Activated gamma-delta T cell treated with Interleukin-2 at 50 U/mL for 16 hours (primary cell): ENCODE measurements at regions not wholly inside any gene's neighbourhood (a gene's known extent, or its start where the extent isn't known, plus 50 kb on each side); places are given as distances from the start of the nearest gene placed in this dataset.

Experiments
- DNase-seq: peaks from one replicate; pipeline ENCODE4 v3.0.0-alpha.2; 2020

DNA sequence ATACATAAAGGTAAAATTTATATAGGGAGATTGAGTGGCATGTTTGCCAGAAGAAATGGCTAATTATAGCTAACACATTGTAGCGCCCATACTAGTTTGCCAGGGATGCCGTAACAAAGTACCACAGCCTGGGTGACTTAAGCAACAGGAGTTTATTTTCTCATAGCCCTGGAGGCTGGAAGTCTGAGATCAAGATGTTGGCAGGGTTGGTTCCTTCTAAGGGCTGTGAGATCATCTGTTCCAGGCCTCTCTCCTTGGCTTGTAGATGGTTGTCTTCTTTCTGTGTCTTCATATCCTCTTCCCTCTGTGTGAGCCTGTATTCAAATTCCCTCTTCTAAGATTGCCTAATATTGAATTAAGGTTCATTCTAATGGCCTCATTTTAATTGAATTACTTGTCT is 417.5 kb upstream of the OPRM1 start:
- no peak for DNase-seq

DNA sequence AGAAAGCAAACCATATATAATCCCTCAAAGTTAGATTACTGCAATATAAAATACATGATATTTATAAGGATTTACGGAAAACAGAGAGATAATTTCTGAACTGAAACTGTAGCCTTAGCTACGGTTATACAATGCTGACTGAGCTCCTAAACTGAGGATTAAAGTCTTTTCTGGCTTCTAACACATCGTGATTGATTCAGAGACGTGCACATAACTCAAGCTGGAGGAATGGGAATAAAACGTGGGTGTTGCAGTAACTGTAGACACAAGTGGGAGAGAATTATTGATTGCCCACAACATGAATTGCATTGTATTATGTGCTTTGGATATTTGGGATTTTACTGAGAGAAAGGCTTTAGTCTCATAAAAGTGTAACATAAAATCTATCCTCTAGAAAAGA is 418.0 kb upstream of the OPRM1 start:
- DNase-seq, result no peak

DNA sequence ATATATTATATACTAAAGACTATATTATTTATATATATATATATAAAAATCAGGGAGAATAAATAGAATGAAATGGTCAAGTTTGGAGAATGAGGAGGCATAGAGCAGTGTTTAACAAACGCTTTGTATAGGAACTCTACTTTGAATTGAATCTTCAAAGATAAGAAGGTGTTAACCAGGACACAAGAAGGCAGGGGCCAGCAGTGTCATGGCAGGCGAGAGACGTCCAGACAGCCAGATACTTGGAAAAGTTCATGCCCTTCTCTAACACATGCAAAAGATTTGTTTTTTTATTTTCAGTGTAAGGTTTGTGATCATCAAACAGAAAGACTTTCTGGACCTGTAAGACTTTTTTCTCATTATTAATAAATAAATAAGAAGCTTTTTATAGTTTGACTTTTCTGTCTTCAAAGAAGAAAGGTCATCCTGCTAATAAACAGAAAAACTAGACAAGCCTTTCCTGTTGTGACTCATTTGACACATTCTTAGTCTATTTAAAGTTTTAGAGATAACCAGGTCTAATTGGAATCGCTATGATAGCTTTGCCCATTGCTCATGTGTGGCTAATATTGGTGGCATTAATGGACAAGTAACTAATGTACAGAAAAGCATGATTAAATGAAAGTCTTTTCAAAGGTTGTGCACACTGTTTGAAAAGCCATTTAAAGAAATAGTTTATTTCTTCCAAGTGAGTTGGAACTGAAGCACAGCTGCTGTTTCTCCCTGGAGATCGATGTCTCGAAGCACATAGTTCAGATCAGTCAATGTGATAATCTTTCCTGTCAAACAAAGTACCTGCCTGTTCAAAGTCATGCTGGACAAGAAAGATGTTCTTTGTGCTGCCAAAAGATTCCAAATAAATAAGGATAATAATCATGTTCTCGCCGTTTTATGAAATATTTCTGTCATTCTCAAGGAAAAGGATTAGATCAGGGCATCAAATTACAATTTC is 420.4 kb upstream of the OPRM1 start:
- no peak for DNase-seq

DNA sequence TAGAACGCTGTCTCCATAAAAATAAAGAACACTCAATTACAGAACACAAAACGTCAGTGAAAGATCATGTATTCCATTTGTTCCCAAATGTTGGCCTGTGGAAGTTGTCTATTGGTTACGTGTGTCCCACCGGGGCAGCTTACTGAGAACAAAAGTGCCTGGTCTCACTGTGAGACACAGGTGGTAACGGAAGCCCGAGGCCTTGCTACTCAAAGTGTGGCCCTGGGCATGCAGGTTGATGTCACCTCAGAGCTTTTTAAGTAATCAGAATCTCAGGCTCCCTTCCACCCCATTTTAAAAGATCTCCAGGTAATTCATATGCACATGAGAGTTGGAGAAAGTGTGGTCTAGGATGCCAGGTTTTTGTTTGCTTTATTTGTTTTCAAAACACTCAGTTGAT is 422.5 kb upstream of the OPRM1 start:
- DNase-seq, result no peak

DNA sequence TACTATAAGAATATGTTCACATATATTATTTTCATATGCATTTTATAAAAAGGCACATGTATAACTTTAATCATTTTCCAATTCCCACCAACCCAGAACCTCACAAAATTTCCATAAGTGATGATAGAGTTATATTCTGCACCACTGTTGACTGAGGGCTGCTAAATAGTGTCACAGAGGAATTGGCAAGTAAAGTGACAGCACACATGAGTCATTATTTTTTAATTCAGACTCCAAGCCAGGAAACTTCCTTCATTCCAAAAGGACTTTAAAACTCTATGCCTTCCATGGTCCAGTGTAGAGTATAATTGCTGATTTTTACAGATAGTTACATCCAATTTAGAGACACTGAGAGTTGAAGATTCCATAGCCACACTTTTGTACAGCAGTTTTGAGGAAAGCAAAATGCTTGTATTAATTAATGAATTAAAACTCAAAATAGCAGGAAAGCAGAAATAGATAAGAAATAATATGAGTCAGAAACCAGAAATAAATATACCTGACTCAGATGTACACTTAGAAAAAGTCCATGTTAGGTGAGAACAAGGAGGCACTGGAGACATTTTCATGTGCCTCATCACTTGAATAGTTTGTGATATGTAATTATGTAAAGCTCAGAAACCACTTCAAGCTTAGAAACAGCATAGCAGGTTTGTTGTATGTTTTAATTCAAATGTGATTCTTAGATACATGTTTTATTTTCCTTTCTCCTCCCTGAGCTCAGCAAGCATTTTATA is 425.2 kb upstream of the OPRM1 start:
- DNase-seq, result no peak

DNA sequence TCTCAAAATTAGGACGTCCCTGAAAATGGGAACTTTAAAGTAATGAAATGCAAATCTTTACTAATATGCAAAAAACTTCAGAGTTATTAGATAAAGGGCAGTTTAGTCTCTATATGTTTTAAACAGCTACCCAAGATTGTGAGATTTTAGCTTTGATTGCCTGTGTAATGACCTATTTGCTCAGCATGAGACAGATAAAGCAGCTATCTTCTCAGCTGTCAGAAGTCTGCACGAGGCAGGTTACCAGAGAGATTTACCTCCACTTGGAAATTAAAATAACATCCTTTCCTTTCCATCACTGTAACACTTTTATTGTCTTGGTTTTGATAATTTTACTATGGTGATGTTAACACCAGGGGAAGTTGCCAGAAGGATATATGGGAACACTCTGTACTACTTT is 436.6 kb upstream of the OPRM1 start:
- DNase-seq, result no peak

DNA sequence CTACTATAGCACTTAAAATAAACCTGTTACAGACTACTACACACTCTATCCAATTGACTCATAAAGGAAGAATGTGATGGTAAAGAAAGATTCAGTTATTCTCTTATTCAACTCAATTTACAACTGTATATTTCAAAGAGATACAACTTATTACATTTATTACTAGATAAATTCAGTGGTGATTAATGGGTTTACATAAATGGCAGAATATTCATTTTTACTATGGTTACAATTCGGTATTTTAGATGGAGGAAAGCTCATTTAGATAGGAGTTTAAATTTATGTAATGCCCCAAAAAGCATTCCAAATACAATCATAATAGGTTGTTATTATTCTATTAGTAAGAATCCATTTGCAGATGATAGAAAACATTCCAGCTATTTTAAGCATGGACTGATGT is 439.1 kb upstream of the OPRM1 start:
- DNase-seq, result no peak

DNA sequence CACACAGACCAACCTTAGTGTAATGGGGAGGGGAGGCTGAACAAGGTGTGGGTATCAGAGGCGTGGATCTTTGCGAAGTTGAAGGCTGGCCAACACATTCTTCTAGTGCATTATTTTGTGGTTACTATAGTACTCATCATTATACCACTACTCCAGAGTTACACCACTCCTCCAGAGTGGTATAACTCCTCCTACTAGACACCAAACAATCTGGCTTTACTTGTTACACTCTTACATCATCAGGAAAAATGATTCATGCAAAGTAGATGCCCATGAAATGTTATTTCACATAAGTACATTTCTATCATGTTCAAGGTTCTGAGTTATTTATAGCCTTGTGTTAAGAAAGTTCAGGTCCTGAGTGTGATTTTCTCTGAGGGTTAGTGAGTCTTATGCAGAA is 443.1 kb upstream of the OPRM1 start:
- DNase-seq, result no peak

DNA sequence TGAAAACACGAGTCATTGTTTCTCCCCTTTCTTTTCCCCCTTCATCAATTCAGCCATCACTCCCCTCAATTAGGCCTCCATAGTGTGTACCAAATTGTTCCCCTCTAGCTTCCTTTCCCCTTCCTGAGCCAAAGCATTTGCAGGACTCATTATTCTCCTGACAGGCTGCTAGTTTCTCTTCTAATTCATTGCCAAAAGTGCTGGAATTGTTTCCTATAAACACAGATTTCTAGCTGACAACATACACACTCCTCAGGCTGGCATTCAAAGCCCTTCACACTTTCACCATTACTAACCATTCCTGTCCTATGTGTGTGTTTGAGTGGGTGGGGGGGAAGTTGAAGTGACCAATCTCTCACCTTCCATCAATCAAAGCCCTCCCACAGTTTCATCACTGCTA is 444.2 kb upstream of the OPRM1 start:
- DNase-seq, result no peak

DNA sequence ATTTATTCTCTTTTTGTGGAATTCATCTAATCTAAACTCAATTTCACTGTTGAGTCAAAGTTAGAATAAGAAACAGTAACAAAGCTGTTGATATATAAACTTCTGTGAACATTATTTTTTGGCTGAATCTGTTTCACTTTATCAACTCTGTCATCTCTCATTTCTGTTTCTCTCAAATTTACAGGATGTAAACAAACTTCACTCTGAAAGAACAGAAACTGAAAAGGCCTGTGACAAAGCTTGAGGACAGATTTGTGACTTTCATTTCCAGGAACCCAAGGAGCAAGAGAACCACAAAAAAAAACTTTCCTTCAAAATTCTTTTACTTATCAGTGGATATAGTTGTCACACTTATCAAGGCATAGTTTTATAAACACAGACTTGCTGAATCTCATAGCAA is 447.9 kb upstream of the OPRM1 start:
- no peak for DNase-seq

DNA sequence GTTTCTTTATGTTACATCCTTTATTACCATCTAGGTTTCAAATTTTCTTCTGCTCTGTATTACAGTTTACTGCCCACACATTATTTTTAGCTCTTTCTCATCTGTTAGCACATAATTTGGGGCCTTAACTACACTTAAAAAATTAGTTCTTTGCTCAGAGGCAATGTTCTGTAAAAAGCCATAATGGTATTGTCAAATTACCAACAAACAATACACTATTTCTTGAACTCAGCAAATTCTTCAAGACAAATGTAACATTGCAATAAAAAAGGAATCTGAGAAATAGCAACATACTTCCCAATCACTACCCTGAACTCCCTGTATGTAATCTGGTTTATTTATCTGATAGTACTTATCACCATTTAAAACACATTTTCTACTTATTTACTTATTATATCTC is 448.6 kb upstream of the OPRM1 start:
- no peak for DNase-seq

DNA sequence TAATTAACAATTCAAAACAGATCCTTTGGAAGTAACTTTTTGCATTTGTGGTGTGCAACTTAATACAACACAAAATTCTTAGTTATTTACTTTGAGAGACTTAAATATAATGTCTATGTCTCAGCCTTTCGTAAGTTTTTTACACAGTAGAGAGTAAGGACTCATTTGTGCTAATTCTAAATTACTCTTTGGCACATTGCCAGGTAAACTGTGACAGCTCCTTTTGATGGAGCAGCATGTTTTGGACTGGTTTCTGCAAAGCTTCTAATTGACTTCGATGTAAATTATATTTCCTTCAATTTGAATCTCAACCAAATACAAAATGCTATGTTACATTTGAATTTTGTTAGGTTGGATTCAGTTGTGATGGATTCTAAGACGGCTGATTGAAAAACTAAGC is 450.7 kb upstream of the OPRM1 start:
- no peak for DNase-seq

DNA sequence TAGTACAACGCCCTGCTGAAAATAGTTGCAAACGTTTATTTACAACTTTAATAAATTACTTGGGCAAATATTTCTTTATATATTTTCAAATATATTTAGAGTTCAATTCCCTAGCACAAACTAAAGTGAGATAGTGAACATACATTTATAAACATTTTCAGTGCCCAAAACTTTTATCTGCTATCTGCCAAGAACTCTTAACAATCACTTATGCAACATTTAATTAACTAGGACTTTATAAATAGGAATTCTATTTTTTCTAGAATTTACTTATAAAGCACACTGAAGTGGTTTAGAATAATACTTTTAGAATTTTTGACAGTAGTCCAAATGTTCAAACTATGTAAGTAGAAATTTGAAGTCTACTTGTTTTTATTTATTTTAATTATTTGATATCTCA is 452.6 kb upstream of the RGS17 start:
- no peak for DNase-seq

DNA sequence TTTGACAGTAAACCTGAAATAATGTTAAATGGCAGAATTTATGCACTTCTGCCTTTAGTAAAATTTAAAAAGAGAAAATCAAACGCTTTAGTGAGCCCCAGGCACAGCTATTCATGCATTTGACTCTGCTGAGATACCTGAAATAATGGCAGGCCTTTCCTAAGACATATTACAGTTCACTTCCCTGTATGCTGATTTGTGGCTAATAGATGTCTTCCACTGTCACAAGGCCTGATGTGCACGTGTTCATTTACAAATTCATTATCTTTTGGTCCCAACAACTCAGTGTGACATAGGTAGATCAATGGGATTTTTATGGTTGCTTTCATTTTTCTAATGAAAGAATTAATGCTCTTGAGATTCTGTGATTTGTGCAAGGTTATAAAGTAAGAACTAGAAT is 449.7 kb upstream of the RGS17 start:
- DNase-seq, result no peak

DNA sequence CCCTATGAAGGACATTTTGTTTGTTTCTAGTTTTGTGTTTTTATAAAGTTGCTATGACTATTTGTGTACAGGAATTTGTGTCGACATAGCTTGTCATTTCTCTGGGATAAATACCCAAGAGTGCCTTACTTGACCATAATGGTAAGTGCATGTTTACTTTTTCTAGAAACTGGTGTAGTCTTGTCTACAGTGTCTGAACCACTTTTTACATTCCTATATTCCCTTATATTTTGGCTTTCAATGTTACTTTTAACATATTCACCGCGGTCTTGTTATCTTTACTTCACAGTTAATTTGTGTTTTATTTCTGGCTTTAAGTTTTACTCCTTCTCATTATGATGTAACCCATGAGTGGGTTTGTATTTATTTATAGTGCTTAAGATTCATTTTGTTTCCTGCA is 444.4 kb upstream of the RGS17 start:
- DNase-seq, result no peak

DNA sequence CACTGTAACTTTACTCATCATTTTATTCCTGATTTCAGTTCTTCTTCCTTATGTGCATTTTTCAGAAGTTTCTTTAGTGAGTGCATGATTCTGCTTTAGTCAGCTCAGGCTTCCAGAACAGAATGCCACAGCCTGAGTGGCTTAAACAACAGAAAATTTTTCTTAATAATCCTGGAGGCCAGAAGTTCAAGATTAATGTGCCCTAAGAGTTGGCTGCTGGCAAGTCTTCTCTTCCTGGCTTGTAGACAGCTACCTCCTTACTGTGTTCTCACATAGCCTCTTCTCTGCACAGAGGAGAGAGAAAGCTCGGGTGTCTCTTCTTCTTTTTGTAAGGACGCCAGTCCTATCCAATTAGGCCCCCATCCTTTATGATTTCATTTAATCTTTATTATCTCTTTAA is 443.1 kb upstream of the RGS17 start:
- no peak for DNase-seq

DNA sequence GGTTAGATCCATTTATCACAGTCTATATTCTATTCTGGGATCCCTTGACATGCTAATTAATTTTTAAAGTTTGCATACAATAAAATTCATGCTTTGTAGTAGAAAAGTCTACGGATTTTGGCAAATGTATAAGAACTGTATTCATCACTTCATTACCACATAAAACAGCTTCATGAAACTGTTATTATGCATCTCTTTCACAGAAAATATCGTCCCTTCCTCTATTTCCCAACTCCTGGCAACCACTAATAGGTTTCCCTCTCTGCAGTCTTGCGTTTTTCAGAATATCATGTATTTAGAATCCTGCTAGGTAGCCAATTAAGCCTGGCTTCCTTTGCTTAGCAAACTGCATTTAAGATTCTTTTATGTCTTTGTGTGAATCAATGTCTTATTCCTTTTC is 441.3 kb upstream of the RGS17 start:
- DNase-seq, result no peak

DNA sequence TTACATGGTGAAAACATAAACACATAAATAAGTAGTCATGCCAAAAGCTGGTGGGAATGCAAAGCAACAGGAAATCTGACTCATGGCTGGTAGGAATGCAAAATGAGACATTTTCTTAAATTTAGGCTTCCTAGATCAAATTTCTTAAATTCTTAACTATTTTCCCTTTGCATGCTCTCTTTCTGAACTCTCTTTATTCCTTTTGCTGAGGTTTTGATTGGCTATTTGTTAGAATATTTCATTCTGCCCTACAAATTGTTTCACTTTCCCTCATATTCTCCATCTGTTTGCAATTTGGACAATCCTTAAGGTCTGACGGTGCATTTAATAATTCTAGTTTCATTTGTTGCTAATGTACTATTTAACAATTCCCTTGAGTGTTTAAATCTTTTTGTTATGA is 437.5 kb upstream of the RGS17 start:
- no peak for DNase-seq

DNA sequence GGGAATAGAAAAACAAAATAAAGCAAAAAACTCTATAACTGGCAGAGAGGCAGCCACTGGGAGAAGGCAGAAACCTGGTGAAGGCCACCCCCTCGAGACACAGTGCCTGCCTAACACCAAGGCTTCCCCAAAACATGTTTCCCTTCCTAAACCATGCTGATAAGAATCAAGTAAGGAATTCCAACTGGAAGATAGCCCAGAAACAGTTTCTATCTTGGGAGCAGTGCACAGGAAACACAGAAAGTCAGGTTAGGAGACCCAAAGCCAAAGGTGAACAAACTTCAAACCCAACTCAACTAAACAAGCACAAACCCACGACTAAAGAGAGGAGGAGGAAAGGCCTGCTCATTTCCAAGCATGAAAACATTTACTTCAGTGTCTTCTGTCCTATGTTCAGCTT is 433.7 kb upstream of the RGS17 start:
- DNase-seq, result no peak

DNA sequence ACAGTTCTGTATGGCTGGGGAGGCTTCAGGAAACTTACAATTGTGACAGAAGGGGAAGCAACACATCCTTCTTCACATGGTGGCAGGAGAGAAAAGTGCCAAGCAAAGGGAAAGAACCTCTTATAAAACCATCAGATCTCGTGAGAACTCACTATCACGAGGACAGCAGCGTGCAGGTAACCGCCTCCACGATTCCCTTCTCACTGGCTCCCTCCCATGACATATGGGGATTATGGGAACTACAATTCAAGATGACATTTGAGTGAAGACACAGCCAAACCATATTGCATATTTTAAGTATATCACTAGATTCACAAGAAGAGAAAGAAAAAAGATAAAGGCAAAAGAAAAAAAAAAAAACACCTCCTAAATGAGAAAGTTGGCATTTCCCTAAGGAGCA is 431.9 kb upstream of the RGS17 start:
- DNase-seq, result no peak

DNA sequence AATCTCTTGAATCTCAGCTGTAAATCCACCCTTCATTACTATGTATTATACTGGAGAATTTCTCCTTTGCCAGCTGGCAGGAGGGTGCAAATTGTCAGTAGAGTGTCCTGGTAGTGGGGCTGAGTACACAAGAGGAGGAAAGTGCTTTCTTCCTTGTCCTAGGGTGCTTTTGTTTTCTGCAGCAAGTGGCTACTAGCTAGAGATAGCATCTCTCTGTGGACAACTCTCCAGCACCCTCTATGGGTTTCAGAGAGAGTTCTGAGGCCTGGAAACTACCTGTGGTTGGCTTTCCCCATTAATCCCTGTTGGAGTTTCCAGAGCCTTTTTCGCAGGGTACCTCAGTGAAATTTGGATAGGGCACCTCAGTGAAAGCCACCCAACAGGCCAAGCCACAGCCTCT is 422.5 kb upstream of the RGS17 start:
- DNase-seq, result no peak

DNA sequence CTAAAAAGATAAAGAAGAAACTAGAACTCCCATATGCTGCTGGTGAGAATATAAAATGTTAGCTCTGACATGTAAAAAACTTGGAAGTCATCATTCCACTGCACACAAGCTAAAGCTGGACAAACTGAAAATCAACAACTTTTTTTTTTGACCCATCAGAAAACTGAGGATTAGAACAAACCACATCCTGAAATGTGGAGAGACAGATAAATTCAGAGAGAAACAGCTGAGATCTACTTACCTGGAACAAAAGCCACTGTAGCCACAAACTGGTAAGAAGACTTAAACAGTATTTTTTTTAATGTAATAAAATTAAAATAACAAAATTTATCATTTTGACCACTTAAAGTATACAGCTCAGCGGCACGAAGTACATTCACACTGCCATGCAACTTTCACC is 408.5 kb upstream of the RGS17 start:
- DNase-seq, result no peak

DNA sequence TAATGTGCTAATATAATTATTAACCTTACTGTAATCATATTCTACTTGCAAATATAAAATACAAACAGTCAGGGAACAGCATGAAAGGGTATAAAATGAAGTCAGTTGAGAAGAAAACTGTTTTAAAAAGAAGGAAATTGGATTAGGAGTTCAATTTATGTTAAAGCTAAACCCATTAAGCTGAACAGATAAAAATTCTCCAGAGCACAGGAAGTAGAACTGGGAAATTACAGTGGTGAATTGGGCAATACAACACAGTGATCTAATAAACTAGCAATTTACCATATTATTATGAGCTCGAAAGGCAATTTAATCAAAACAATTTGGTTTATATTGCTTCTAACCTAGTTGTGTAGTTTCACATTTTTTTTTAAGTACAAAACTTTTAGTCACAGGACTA is 407.4 kb upstream of the RGS17 start:
- DNase-seq, result no peak

DNA sequence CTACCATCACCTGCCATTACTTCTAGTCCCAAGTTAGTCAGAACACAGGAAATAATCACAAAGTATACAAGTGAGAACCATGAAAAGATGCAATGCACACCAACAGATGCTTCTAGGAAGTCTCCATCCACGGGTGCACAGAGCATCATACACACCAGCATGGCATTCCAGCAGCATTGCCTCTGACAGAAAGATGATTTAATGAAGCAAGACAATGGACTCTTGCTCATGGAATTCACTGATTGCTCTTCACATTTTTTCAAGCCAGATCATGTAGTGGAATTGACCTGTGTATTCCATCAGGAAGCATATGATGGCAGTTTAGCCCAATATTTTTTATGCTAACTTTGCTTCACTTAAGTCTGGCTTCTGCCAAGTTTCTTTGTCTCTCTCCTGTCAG is 406.3 kb upstream of the RGS17 start:
- DNase-seq, result no peak

DNA sequence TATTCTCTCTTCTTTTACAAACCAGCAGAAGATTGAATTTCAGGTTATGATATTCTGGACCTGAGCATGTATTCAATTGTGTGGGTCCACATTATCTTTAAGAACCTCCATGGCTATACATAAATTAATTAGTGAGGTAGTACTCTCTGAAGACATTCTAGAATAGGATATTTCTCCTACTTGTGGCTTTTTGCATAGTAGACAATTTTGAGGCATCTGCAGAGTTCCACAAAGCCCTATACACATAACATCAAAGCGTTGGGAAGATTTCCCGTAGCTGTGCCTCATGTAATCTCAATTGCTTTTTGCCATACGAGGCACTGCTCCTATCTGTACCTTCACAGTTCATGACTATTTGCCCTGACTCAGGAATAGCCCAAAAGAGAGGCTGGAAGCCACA is 395.4 kb upstream of the RGS17 start:
- no peak for DNase-seq
